ENCODE measurements at regions not wholly inside any gene's neighbourhood (a gene's known extent, or its start where the extent isn't known, plus 50 kb on each side); places are given as distances from the start of the nearest gene placed in this dataset.

DNA sequence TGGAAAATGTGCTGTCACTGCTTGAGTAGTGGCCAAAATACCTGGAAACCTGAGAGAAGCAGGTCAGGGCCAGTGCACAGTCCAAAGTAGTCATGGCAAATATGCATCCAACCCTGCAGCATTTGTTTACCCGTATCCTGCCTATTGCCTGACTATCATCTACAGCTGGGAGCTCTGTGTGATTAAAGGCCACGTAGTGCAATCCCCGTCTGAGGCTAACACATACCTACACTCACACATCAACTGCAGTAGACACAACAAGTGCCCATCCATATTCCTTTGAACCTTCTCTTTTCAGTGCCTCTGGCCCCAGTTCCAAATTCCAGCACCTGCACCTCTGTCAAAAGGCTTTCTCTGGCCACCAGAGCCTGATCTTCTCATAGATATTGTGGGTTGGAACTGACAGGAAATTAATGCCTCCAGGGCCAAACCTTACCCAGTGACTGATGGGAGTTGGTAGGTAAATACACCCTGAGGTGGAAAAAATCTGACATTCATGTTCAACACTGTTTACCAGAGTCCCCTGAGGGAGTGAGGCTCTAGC lies 383.0 kb downstream of the SETD4 start:
- H3K4me3 ChIP-seq (ENCODE audit: low read length), result no peak overlapping the region
- H3K36me3 Mint-ChIP-seq, result no peaks in the 10 kb centered on the region
- H3K27me3 Mint-ChIP-seq, result peaks cover 8 to 41% of the 10 kb centered on the region in 2 donors
- no peaks in the 10 kb centered on the region for H3K4me1 Mint-ChIP-seq
- H3K27me3 ChIP-seq (ENCODE audit: insufficient read depth, low read length, poor library complexity, severe bottlenecking), result no peaks in the 10 kb centered on the region
- CTCF ChIA-PET, result no interaction called here
- no peaks in the 10 kb centered on the region for H3K4me1 ChIP-seq (ENCODE audit: insufficient read depth, low read length)
- H3K27ac Mint-ChIP-seq, result no peak overlapping the region
- no peaks in the 10 kb centered on the region for H3K36me3 ChIP-seq (ENCODE audit: insufficient read depth, low read length)
- DNase-seq, result no peak
- POLR2A ChIA-PET, result no interaction called here
- H3K27ac ChIP-seq (ENCODE audit: low read depth, low read length), result no peak overlapping the region
- H3K4me3 Mint-ChIP-seq, result no peak overlapping the region
- H3K9me3 ChIP-seq (ENCODE audit: low read length), result no peaks in the 10 kb centered on the region
- no peaks in the 10 kb centered on the region for H3K9me3 Mint-ChIP-seq

- H3K4me1 Mint-ChIP-seq, result no peaks in the 10 kb centered on the region
- no peak overlapping the region for H3K27ac Mint-ChIP-seq
- Histone ChIP-seq H3K4me3 (ENCODE audit: low read length) (no peak overlapping the region), H3K9me3 (ENCODE audit: low read length) (no peaks in the 10 kb centered on the region), H3K36me3 (ENCODE audit: insufficient read depth, low read length) (no peaks in the 10 kb centered on the region), H3K4me1 (ENCODE audit: insufficient read depth, low read length) (no peaks in the 10 kb centered on the region), H3K27me3 (ENCODE audit: insufficient read depth, low read length, poor library complexity, severe bottlenecking) (no peaks in the 10 kb centered on the region), H3K27ac (ENCODE audit: low read depth, low read length) (no peak overlapping the region)
- peaks cover 5 to 48% of the 10 kb centered on the region in 2 donors for H3K27me3 Mint-ChIP-seq
- ChIA-PET CTCF (no interaction called here), POLR2A (no interaction called here)
- H3K9me3 Mint-ChIP-seq, result no peaks in the 10 kb centered on the region
- DNase-seq, result no peak
- no peak overlapping the region for H3K4me3 Mint-ChIP-seq
- H3K36me3 Mint-ChIP-seq, result no peaks in the 10 kb centered on the region
Measured at GRCh38 chr21:35674895-35675470, 385.3 kb downstream of the SETD4 start.

DNA sequence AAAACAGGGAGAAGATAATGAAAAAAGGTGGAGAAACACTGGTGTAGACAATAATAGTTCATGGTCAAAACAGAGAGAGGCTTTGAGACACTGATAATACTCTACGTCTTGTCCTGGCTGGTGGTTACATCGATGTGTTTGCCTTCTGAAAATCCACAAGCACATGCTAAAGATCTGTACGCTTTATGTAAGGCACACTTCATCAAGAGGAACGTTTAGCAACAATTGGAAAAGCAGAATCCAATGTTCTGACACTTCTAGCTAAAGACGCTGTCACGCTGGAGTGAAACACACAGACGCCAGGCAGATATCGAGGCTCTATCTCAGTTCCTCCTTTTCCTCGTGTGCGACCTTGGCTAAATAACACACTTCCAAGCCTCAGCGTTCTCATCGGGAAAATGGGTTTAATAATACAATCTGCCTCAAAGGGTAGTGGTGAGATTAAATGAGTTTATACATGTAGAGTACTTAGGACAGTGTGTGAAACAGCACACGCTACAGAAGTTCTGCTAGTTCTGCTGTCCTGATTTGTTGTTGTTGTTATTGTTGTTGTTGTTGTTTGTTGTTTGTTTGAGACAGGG lies 386.1 kb downstream of the SETD4 start:
- Histone ChIP-seq H3K27me3 (ENCODE audit: insufficient read depth, low read length, poor library complexity, severe bottlenecking) (no peaks in the 10 kb centered on the region), H3K27ac (ENCODE audit: low read depth, low read length) (no peak overlapping the region), H3K36me3 (ENCODE audit: insufficient read depth, low read length) (no peaks in the 10 kb centered on the region), H3K4me3 (ENCODE audit: low read length) (no peak overlapping the region), H3K4me1 (ENCODE audit: insufficient read depth, low read length) (no peaks in the 10 kb centered on the region), H3K9me3 (ENCODE audit: low read length) (no peaks in the 10 kb centered on the region)
- POLR2A ChIA-PET, result no interaction called here
- DNase-seq, result no peak
- H3K4me1 Mint-ChIP-seq, result no peaks in the 10 kb centered on the region
- no peak overlapping the region for H3K4me3 Mint-ChIP-seq
- no peaks in the 10 kb centered on the region for H3K9me3 Mint-ChIP-seq
- CTCF ChIA-PET, result no interaction called here
- H3K27ac Mint-ChIP-seq, result no peak overlapping the region
- no peaks in the 10 kb centered on the region for H3K36me3 Mint-ChIP-seq
- peaks cover 5 to 50% of the 10 kb centered on the region in 2 donors for H3K27me3 Mint-ChIP-seq

GRCh38 chr21:35672313-35672712 lies 388.0 kb downstream of the SETD4 start:
- Histone ChIP-seq H3K36me3 (ENCODE audit: insufficient read depth, low read length) (no peaks in the 10 kb centered on the region), H3K27me3 (ENCODE audit: insufficient read depth, low read length, poor library complexity, severe bottlenecking) (no peaks in the 10 kb centered on the region), H3K4me3 (ENCODE audit: low read length) (no peak overlapping the region), H3K9me3 (ENCODE audit: low read length) (no peaks in the 10 kb centered on the region), H3K27ac (ENCODE audit: low read depth, low read length) (no peak overlapping the region), H3K4me1 (ENCODE audit: insufficient read depth, low read length) (no peaks in the 10 kb centered on the region)
- Mint-ChIP-seq H3K27me3 (peaks cover 5 to 48% of the 10 kb centered on the region in 2 donors), H3K9me3 (no peaks in the 10 kb centered on the region), H3K27ac (no peak overlapping the region), H3K36me3 (no peaks in the 10 kb centered on the region), H3K4me3 (no peak overlapping the region), H3K4me1 (no peaks in the 10 kb centered on the region)
- no peak for DNase-seq
- ChIA-PET CTCF (interaction anchor here (1.0 to 1.3 kb wide), 2 partner anchors 16 to 29 kb away, joined by 3 read pairs; no protein-coding TSS in a partner anchor), POLR2A (no interaction called here)

- no peaks in the 10 kb centered on the region for H3K9me3 Mint-ChIP-seq
- Histone ChIP-seq H3K9me3 (ENCODE audit: low read length) (no peaks in the 10 kb centered on the region), H3K27ac (ENCODE audit: low read depth, low read length) (no peak overlapping the region), H3K4me3 (ENCODE audit: low read length) (no peak overlapping the region), H3K27me3 (ENCODE audit: insufficient read depth, low read length, poor library complexity, severe bottlenecking) (no peaks in the 10 kb centered on the region), H3K36me3 (ENCODE audit: insufficient read depth, low read length) (no peaks in the 10 kb centered on the region), H3K4me1 (ENCODE audit: insufficient read depth, low read length) (no peaks in the 10 kb centered on the region)
- no peak for DNase-seq
- H3K27me3 Mint-ChIP-seq, result peaks cover 5 to 14% of the 10 kb centered on the region in 2 donors
- no peak overlapping the region for H3K27ac Mint-ChIP-seq
- H3K4me1 Mint-ChIP-seq, result no peaks in the 10 kb centered on the region
- no peak overlapping the region for H3K4me3 Mint-ChIP-seq
- ChIA-PET POLR2A (no interaction called here), CTCF (no interaction called here)
- no peaks in the 10 kb centered on the region for H3K36me3 Mint-ChIP-seq
Measured at GRCh38 chr21:35664683-35665082, 395.6 kb downstream of the SETD4 start.

DNA sequence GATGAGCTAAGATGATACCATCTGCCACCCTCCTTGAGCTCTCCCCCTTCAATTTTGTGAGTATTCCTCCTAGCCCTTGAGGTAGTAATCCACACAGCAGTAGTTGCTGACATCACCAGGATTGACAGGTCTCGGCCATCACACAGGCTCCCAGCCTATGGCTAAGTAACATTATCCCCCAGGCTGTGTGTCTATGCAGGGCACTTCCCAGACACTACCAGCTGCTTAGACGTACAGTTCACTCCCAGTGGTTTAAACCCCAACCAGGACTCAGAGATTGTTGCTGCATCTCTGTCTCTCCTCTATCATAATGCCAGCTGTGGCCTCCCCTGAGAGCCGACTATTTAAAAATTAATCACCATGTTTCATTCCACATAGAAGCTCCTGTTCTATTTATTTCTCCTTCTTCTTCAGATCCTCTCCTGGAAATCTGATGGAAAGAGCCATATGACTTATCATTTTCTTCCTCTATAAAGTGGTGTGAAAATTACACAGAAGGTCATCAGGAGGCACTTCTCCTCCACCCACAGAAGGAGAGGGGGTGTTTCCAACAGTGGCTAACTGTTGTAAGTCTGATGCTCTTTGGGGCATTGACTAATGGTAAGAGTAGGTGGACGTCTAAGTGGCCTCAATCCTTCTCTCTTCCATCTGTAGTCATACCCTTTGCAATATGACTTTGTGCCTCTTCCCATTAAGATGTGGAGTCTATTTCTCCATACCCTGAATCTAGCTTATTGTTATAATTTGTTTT lies 396.3 kb downstream of the SETD4 start:
- Histone ChIP-seq H3K9me3 (ENCODE audit: low read length) (no peaks in the 10 kb centered on the region), H3K27ac (ENCODE audit: low read depth, low read length) (no peak overlapping the region), H3K4me3 (ENCODE audit: low read length) (no peak overlapping the region), H3K36me3 (ENCODE audit: insufficient read depth, low read length) (no peaks in the 10 kb centered on the region), H3K4me1 (ENCODE audit: insufficient read depth, low read length) (no peaks in the 10 kb centered on the region), H3K27me3 (ENCODE audit: insufficient read depth, low read length, poor library complexity, severe bottlenecking) (no peaks in the 10 kb centered on the region)
- Mint-ChIP-seq H3K4me1 (no peaks in the 10 kb centered on the region), H3K4me3 (no peak overlapping the region), H3K27ac (no peak overlapping the region), H3K27me3 (peaks cover 5 to 10% of the 10 kb centered on the region in 2 donors), H3K9me3 (no peaks in the 10 kb centered on the region), H3K36me3 (no peaks in the 10 kb centered on the region)
- POLR2A ChIA-PET, result no interaction called here
- CTCF ChIA-PET, result no interaction called here
- DNase-seq, result no peak

DNA sequence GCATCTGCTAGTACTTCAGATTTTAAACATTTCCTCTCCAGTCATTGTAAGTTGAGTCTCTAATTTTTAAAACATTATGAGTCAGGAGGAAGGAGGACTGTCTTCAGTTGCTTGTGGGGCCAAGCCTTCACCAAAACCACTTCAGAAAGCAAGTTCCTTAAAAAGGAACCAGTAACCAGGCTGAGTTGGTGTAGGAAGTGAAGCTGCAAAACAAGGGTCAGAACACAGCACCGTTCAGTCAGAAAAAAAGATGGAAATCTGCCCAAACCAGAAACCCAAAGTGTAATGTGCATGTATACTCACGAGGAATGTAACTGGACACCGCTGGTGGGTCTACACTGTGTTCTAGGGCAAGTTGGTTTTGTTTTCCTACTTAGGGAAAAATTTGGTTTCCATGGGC lies 402.1 kb downstream of the SETD4 start:
- Histone ChIP-seq H3K4me1 (ENCODE audit: insufficient read depth, low read length) (no peaks in the 10 kb centered on the region), H3K4me3 (ENCODE audit: low read length) (no peak overlapping the region), H3K27ac (ENCODE audit: low read depth, low read length) (no peak overlapping the region), H3K36me3 (ENCODE audit: insufficient read depth, low read length) (no peaks in the 10 kb centered on the region), H3K9me3 (ENCODE audit: low read length) (no peaks in the 10 kb centered on the region), H3K27me3 (ENCODE audit: insufficient read depth, low read length, poor library complexity, severe bottlenecking) (no peaks in the 10 kb centered on the region)
- no peak for DNase-seq
- H3K4me3 Mint-ChIP-seq, result no peak overlapping the region
- no peaks in the 10 kb centered on the region for H3K9me3 Mint-ChIP-seq
- peaks cover 5 to 19% of the 10 kb centered on the region in 2 donors for H3K27me3 Mint-ChIP-seq
- H3K27ac Mint-ChIP-seq, result no peak overlapping the region
- no peaks in the 10 kb centered on the region for H3K4me1 Mint-ChIP-seq
- ChIA-PET POLR2A (no interaction called here), CTCF (no interaction called here)
- H3K36me3 Mint-ChIP-seq, result no peaks in the 10 kb centered on the region

DNA sequence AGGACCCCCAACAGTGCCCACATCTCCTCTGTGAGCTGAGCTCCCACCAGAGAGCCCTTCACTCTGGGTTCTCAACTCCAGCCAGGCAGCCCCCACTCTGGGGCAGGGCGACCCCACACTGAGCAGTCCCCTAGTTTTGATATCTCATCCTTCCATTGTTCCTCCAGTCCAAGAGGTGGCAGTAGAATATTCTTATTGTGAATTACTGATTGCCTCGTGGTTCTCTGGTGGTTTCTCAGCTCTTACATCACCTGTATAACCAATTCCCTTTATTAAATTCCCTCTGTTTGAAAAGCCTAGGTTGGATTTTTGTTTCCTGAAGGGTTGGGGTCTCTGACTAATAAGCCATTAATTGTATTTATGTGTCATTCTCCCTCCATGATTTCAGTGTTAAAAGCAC lies 407.5 kb downstream of the SETD4 start:
- ChIA-PET CTCF (no interaction called here), POLR2A (no interaction called here)
- H3K4me1 ChIP-seq (ENCODE audit: insufficient read depth, low read length), result no peaks in the 10 kb centered on the region
- no peaks in the 10 kb centered on the region for H3K36me3 Mint-ChIP-seq
- H3K27me3 ChIP-seq (ENCODE audit: insufficient read depth, low read length, poor library complexity, severe bottlenecking), result no peaks in the 10 kb centered on the region
- H3K27me3 Mint-ChIP-seq, result peaks cover 9 to 46% of the 10 kb centered on the region in 2 donors
- H3K4me1 Mint-ChIP-seq, result no peaks in the 10 kb centered on the region
- H3K36me3 ChIP-seq (ENCODE audit: insufficient read depth, low read length), result no peaks in the 10 kb centered on the region
- H3K27ac ChIP-seq (ENCODE audit: low read depth, low read length), result no peak overlapping the region
- no peak overlapping the region for H3K4me3 ChIP-seq (ENCODE audit: low read length)
- DNase-seq, result no peak
- H3K27ac Mint-ChIP-seq, result no peak overlapping the region
- no peak overlapping the region for H3K4me3 Mint-ChIP-seq
- no peaks in the 10 kb centered on the region for H3K9me3 Mint-ChIP-seq
- no peaks in the 10 kb centered on the region for H3K9me3 ChIP-seq (ENCODE audit: low read length)

All from CD8-positive, alpha-beta memory T cell (primary cell).